HFFc6 (cell line): ENCODE measurements at regions not wholly inside any gene's neighbourhood (a gene's known extent, or its start where the extent isn't known, plus 50 kb on each side); places are given as distances from the start of the nearest gene placed in this dataset.
A peak's percentile ranks its signal among the peaks of the same experiment; 100 is the strongest.
"Not testable (repeated sequence)": the region's sequence is repeated elsewhere in the genome, so short reads cannot be mapped to it uniquely, and the experiment has no call there.

ENCODE experiments used
- DNase-seq: peaks from one replicate; pipeline ENCODE4 v3.0.0-alpha.2; 2018
- H3K27ac Mint-ChIP-seq: 2 replicates; pipeline ENCODE4 v1.8.0; 2020; ENCODE audit warnings: mild to moderate bottlenecking, mixed read lengths
- H3K27me3 Mint-ChIP-seq: 2 replicates; pipeline ENCODE4 v1.8.0; 2021; ENCODE audit warnings: mild to moderate bottlenecking, moderate library complexity, mixed read lengths; ENCODE audit not compliant: insufficient read depth
- H3K36me3 Mint-ChIP-seq: 2 replicates; pipeline ENCODE4 v1.8.0; 2021; ENCODE audit warnings: low read depth, mixed read lengths
- H3K4me1 Mint-ChIP-seq: 2 replicates; pipeline ENCODE4 v1.8.0; 2020; ENCODE audit warnings: low read depth, mixed read lengths
- H3K4me3 Mint-ChIP-seq: 2 replicates; pipeline ENCODE4 v1.8.0; 2020; ENCODE audit warnings: mild to moderate bottlenecking, moderate library complexity, mixed read lengths
- H3K9me3 Mint-ChIP-seq: 2 replicates; pipeline ENCODE4 v1.8.0; 2020; ENCODE audit warnings: mild to moderate bottlenecking, mixed read lengths
- TF ChIP-seq, protein P1 (sequence below): fragments of 200-600 bp; sonication (generic); IDR thresholded peaks from 2 replicates; pipeline ENCODE4 v1.5.0; 2021; ENCODE audit warnings: antibody characterized with exemption, mild to moderate bottlenecking

GRCh38 chr11:67745181-67745726 lies 70.8 kb upstream of the ALDH3B2 start:
- Mint-ChIP-seq H3K4me1 (no peaks in the 10 kb centered on the region), H3K27me3 (peaks cover 23% of the 10 kb centered on the region)
- TF ChIP-seq, protein P1, sequence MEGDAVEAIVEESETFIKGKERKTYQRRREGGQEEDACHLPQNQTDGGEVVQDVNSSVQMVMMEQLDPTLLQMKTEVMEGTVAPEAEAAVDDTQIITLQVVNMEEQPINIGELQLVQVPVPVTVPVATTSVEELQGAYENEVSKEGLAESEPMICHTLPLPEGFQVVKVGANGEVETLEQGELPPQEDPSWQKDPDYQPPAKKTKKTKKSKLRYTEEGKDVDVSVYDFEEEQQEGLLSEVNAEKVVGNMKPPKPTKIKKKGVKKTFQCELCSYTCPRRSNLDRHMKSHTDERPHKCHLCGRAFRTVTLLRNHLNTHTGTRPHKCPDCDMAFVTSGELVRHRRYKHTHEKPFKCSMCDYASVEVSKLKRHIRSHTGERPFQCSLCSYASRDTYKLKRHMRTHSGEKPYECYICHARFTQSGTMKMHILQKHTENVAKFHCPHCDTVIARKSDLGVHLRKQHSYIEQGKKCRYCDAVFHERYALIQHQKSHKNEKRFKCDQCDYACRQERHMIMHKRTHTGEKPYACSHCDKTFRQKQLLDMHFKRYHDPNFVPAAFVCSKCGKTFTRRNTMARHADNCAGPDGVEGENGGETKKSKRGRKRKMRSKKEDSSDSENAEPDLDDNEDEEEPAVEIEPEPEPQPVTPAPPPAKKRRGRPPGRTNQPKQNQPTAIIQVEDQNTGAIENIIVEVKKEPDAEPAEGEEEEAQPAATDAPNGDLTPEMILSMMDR: no peak

DNA sequence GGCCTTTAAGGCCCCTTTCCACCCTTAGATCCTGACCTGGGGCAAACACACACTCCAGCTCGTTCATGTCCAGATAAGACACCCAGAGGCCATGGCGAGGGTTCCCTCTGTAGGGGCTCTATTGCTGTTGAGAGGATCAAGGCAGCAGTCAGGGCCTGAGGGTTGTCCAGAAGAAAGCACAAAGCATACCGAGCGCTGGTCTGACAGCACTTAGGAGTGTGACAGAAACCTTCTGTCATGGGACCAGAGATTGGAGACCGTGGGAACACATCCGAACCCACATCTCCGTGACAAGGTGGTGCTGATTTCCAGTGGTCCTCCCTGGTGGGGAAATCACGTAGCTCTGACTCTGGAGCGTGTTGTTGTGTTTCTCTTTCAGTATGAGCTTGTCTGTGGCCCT lies 69.8 kb upstream of the ALDH3B2 start:
- not testable (repeated sequence) for H3K9me3 Mint-ChIP-seq, H3K4me1 Mint-ChIP-seq, H3K36me3 Mint-ChIP-seq, H3K27ac Mint-ChIP-seq, H3K4me3 Mint-ChIP-seq, DNase-seq
- peaks cover 29% of the 10 kb centered on the region for H3K27me3 Mint-ChIP-seq

More at GRCh38 chr11:67745181-67745726, 70.8 kb upstream of the ALDH3B2 start:
- Mint-ChIP-seq H3K9me3 (peaks cover 5% of the 10 kb centered on the region; the same call in 1 of the 2 replicates), H3K4me3 (no peak overlapping the region), H3K36me3 (no peaks in the 10 kb centered on the region), H3K27ac (no peak overlapping the region)
- DNase-seq: no peak

DNA sequence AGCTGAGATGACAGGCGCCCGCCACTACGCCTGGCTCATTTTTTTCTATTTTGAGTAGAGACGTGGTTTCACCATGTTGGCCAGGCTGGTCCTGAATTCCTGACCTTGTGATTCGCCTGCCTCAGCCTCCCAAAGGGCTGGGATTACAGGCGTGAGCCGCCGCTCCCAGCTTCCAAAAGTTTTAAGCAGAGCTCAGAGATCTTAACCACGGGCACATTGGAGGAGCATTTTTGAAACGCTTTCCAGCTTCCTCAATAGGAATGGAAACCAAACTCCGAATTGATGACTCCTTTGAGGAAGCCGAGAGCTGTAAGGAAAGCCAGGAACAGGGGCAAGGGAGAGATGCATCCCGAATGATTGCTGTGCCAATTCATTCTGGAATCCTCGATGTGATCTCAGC lies 63.8 kb upstream of the ALDH3B2 start:
- H3K27me3 Mint-ChIP-seq: peaks cover 41% of the 10 kb centered on the region
- not testable (repeated sequence) for H3K27ac Mint-ChIP-seq, DNase-seq, H3K4me1 Mint-ChIP-seq, H3K9me3 Mint-ChIP-seq, H3K4me3 Mint-ChIP-seq, H3K36me3 Mint-ChIP-seq

- peaks cover 38% of the 10 kb centered on the region for H3K27me3 Mint-ChIP-seq
- DNase-seq, H3K4me1 Mint-ChIP-seq, H3K27ac Mint-ChIP-seq, H3K36me3 Mint-ChIP-seq, H3K9me3 Mint-ChIP-seq, H3K4me3 Mint-ChIP-seq: not testable (repeated sequence)
These were observed 63.2 kb upstream of the ALDH3B2 start for GRCh38 chr11:67737562-67738080.

DNA sequence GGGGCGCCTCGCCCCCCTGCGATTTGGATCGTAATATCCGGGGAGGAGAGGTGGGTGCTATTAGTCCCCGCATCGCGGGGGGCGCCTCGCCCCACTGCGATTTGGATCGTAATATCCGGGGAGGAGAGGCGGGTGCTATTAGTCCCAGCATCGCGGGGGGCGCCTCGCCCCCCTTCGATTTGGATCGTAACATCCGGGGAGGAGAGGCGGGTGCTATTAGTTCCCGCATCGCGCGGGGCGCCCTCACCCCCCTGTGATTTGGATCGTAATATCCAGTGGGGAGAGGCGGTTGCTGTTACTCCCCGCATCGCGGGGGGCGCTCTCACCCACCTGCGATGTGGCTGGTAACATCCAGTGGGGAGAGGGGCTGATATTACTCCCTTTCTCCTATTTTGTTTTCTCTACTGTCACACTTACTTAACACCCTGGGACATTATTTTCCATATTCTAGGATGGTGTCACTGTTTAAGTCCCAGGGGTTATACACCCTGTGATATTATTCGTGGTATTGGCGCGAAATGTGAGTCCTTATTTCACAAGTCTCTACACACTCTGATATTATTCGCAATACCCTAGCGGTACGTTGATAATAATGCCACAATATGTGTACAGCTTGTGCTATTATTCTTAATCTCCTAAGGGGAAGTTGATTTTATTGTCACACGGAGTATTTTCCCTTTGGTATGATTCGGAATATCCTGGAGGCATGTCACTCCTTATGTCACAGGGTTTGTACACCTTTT lies 57.8 kb upstream of the ALDH3B2 start:
- Mint-ChIP-seq H3K27ac (no peak overlapping the region), H3K4me1 (no peaks in the 10 kb centered on the region), H3K9me3 (no peaks in the 10 kb centered on the region), H3K4me3 (no peak overlapping the region), H3K27me3 (peaks cover 11% of the 10 kb centered on the region), H3K36me3 (no peaks in the 10 kb centered on the region)
- DNase-seq: no peak
- TF ChIP-seq, protein P1: peak; percentile 40

DNA sequence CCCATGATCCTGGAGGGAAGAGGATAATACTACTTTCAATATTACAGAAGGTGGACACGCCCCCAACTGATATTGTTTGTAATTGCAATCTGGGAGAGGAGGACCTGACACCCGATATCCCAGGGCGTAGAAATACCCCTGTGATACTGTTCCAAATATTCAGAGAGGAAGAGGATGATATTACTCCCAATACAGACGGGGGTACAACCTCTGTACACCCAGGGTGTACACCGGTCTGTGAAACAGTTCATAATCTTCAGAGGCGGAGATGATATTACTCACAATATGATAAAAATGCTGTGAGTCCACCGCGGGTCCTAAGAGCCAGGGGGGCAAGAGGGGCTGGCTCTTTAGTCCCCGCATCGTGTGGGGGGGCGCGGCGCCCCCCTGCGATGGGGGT lies 57.2 kb upstream of the ALDH3B2 start:
- Mint-ChIP-seq H3K27ac (no peak overlapping the region), H3K4me3 (no peak overlapping the region), H3K36me3 (no peaks in the 10 kb centered on the region), H3K27me3 (peaks cover 8% of the 10 kb centered on the region), H3K9me3 (no peaks in the 10 kb centered on the region), H3K4me1 (no peaks in the 10 kb centered on the region)
- DNase-seq: no peak
- TF ChIP-seq, protein P1: no peak

GRCh38 chr11:67728163-67728571 lies 53.7 kb upstream of the ALDH3B2 start:
- H3K27me3 Mint-ChIP-seq: peaks cover 20% of the 10 kb centered on the region
- H3K27ac Mint-ChIP-seq: not testable (repeated sequence)

DNA sequence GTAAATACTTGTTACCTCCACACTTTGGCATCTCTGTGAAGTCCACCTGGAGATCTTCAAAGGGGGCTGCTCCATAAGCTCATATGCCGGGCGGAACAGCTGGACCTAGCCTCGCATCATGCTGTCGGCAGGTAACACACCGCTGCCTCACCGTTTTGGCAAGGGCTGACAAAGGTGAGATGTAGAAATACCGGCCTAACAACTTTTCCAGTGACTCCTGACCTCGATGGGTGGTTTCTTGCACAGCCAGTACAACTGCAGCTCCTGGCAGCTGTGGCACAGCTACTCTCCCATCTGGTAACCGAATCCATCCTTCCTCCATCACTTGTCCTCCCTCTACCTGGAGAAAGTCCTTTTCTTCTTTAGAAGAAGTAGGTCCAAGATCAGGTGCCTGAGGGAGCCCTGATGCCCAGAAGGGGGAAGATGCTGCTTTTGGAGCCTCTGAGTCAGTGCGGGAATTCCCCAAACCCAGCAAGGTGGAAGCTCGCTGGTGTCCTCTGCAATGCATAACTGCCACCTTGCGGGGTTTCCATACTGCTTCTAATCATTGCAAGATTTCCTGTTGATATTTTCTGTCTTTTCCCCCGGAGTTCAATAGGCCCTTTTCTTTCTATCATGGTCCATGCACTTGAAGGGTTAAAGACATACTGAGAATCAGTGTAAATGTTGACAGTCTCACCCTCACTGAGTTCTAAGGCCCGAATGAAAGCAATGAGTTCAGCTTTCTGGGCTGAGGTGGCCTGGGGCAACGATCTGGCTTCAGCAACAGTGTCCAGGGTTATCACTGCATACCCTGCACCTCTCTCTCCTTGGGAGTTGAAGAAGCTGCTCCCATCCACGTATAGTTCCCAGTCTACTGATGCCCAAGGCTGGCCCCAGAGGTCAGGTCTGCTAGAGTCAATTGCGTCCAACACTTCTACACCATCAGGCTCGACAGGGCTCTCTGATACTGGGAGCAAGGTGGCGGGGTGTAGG lies 52.9 kb upstream of the ALDH3B2 start:
- not testable (repeated sequence) for H3K27ac Mint-ChIP-seq, H3K4me1 Mint-ChIP-seq, DNase-seq, H3K4me3 Mint-ChIP-seq, H3K9me3 Mint-ChIP-seq, H3K36me3 Mint-ChIP-seq
- peaks cover 25% of the 10 kb centered on the region for H3K27me3 Mint-ChIP-seq

More at GRCh38 chr11:67728163-67728571, 53.7 kb upstream of the ALDH3B2 start:
- H3K36me3 Mint-ChIP-seq, H3K4me1 Mint-ChIP-seq, H3K9me3 Mint-ChIP-seq, H3K4me3 Mint-ChIP-seq: not testable (repeated sequence)
- DNase-seq: peak; percentile 1
